ENCODE measurements at regions not wholly inside any gene's neighbourhood (a gene's known extent, or its start where the extent isn't known, plus 50 kb on each side); places are given as distances from the start of the nearest gene placed in this dataset.

DNA sequence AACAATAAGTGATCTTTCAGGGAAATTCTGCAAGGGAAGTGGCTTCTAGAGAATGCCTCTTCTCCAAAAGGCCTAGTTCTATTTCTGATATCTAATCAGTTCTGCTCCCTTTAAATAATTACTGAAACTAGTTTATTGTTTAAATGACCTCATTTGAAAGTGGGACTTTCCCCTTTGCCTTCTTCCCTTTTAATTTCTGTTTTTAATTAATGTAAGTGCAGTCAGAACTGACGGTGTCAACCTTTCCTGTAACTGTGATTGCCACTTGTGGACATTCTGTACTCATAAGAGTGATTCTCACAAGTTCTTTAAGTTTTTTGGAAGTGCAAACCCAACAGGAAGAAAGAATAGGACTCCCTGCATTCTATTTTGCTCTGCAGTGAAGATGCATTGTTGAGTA is 265.3 kb upstream of the PLEKHG7 start:
- TF ChIP-seq CTCF (conservative IDR thresholded peaks at IDR 0.05; ENCODE audit: low read depth, low read length), result no peak
- no peak for DNase-seq (ENCODE audit: low read depth)
- H3K4me3 ChIP-seq (ENCODE audit: low read depth, low read length), result no peak overlapping the region

- TF ChIP-seq CTCF (conservative IDR thresholded peaks at IDR 0.05; ENCODE audit: low read depth, low read length), result no peak
- DNase-seq (ENCODE audit: low read depth), result no peak
- no peak overlapping the region for H3K4me3 ChIP-seq (ENCODE audit: low read depth, low read length)
Observed at GRCh38 chr12:92436856-92437255, 265.9 kb upstream of the PLEKHG7 start.

DNA sequence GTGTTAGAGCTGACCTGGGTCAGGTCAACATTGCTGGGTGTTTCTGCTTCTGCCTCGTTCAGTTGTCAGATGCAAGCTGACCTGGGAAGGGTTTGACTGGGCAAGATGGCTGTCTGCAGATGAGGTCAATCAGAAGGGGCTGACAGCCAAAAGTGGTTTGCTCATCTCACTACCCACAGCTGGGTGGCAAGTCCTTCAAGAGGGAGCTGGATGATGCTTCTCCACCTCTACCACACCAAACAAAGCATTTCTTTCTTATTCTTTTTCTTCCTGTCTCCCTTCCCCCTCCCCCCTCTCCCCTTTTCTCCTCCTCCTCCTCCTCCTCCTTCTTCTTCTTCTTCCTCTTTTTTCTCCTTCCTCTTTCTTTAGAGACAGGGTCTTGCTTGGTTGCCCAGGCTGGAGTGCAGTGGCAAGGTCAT is 268.2 kb upstream of the PLEKHG7 start:
- DNase-seq (ENCODE audit: low read depth), result no peak
- H3K4me3 ChIP-seq (ENCODE audit: low read depth, low read length), result no peak overlapping the region
- no peak for TF ChIP-seq CTCF (conservative IDR thresholded peaks at IDR 0.05; ENCODE audit: low read depth, low read length)

DNA sequence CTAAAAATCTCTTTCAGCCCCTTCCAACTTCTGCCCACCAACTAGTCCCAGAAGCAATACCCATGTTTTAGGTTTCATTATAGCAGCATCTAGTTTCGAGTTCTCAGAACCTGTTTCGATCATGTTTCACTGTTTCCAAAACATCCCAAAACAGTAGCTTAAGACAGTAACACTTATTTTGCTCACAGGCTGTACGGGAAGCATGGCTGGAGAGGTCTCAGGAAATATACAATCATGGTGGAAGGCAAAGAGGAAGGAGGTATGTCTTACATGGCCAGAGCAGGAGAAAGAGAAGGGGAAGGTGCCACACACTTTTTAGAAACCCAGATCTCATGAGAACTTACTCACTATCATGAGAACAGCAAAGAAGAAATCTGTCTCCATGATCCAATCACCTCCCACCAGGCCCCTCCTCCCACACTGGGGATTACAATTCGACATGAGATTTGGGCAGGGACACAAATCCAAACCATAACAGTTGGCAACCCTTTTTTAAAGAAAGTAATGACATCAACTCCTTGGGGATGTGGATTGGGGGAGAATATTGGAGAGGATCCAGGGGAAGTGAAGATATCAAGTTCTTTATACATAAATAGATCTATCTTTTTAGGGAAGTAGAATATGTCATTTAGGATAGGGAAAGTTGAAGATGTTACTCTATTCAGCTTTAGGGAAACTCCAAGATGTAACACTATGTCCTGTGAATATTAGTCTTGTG is 269.9 kb upstream of the PLEKHG7 start:
- no peak for TF ChIP-seq CTCF (conservative IDR thresholded peaks at IDR 0.05; ENCODE audit: low read depth, low read length)
- no peak overlapping the region for H3K4me3 ChIP-seq (ENCODE audit: low read depth, low read length)
- no peak for DNase-seq (ENCODE audit: low read depth)

DNA sequence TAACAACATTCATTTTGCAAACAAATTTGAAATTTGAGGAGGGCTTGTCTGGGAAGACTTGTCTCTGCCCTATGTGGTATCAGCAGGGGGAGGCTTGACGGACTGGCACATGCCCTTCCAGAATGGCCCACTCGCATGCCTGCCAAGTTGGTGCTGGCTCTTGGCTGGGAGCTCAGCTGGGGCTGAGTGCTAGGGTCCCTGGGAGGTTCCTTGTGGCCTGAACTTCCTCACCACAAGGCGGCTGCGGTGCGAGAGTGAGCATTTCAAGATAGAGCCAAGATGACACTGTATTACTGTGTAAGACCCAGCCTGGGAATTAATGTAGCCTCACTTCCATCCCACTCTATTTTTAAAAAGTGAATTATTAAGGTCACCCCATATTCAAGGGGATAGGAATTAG is 271.6 kb upstream of the PLEKHG7 start:
- no peak overlapping the region for H3K4me3 ChIP-seq (ENCODE audit: low read depth, low read length)
- no peak for DNase-seq (ENCODE audit: low read depth)
- no peak for TF ChIP-seq CTCF (conservative IDR thresholded peaks at IDR 0.05; ENCODE audit: low read depth, low read length)

GRCh38 chr12:92426332-92426731 is 276.5 kb upstream of the PLEKHG7 start:
- TF ChIP-seq CTCF (conservative IDR thresholded peaks at IDR 0.05; ENCODE audit: low read depth, low read length), result no peak
- no peak for DNase-seq (ENCODE audit: low read depth)
- H3K4me3 ChIP-seq (ENCODE audit: low read depth, low read length), result no peak overlapping the region

DNA sequence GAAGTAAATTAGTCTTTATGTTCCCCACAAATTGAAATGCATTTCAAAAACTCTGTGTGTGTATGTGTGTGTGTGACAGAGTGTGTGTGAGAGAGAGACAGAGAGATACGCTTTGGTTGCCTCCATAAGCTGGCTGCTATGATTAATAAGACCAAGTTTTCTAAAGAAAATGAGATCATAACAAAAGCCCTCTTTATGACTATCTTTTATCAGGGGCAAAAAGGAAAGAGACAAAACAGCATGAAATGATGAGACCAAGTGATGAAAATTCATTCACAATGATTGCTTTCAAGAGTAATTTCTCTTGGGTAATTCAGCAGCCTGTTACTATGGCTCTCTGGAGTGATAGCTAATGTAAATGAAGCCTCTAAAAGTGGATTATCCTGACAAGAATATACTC is 277.6 kb upstream of the PLEKHG7 start:
- DNase-seq (ENCODE audit: low read depth), result no peak
- TF ChIP-seq CTCF (conservative IDR thresholded peaks at IDR 0.05; ENCODE audit: low read depth, low read length), result no peak
- no peak overlapping the region for H3K4me3 ChIP-seq (ENCODE audit: low read depth, low read length)
